IMR-90 (cell line): ENCODE measurements at regions not wholly inside any gene's neighbourhood (a gene's known extent, or its start where the extent isn't known, plus 50 kb on each side); places are given as distances from the start of the nearest gene placed in this dataset.

ENCODE experiments used
- ATAC-seq: fragments of 200-7000 bp; cut with Tn5 transposase; 2 replicates; pipeline ENCODE4 v1.9.1; 2020; ENCODE audit warnings: low read depth, mild to moderate bottlenecking, moderate library complexity
- BruUV-seq: library from RNA; stranded (reverse); fragments of 400-500 nt; replicated peaks from 2 replicates; lab custom pipeline; 2021; lab: Mats Ljungman, UMichigan
- CTCF ChIA-PET: fragments of 300-600 bp; formaldehyde crosslinking; extraction: SDS; loops from one replicate; lab custom pipeline; 2021; ENCODE audit warnings: antibody characterized with exemption; lab: Yijun Ruan, JAX
- POLR2A ChIA-PET: fragments of 300-600 bp; sonication (Branson Sonifier 250); formaldehyde crosslinking; loops from one replicate; lab custom pipeline; 2022; ENCODE audit warnings: antibody characterized with exemption; ENCODE audit not compliant: unreplicated experiment; lab: Charles Lee
- DNase-seq: peaks from one replicate; pipeline ENCODE4 v3.0.0; 2013
- H2AFZ ChIP-seq: replicated peaks from 2 replicates; pipeline ENCODE3; 2013; ENCODE audit warnings: low read length, mild to moderate bottlenecking; ENCODE audit not compliant: poor library complexity
- H2AK5ac ChIP-seq: 2 replicates; pipeline ENCODE4 v1.6.1; 2013; ENCODE audit warnings: low read depth, low read length, inconsistent platforms
- H2AK9ac ChIP-seq: replicated peaks from 2 replicates; pipeline ENCODE3; 2013; ENCODE audit warnings: mild to moderate bottlenecking, low read depth, low read length, moderate library complexity; ENCODE audit not compliant: poor library complexity
- H2BK120ac ChIP-seq: 2 replicates; pipeline ENCODE4 v1.6.1; 2013; ENCODE audit warnings: low read depth, low read length, inconsistent platforms
- H2BK15ac ChIP-seq: 3 replicates; pipeline ENCODE4 v1.6.1; 2013; ENCODE audit warnings: low read depth, low read length, inconsistent platforms
- H2BK20ac ChIP-seq: 2 replicates; pipeline ENCODE4 v1.6.1; 2013; ENCODE audit warnings: low read depth, mild to moderate bottlenecking, inconsistent platforms, low read length, moderate library complexity
- H2BK5ac ChIP-seq: 2 replicates; pipeline ENCODE4 v1.6.1; 2013; ENCODE audit warnings: mild to moderate bottlenecking, low read depth, low read length, inconsistent platforms; ENCODE audit not compliant: poor library complexity, severe bottlenecking
- H3K14ac ChIP-seq: replicated peaks from 2 replicates; pipeline ENCODE4 v1.6.1; 2013; ENCODE audit warnings: low read depth, low read length, inconsistent platforms
- H3K18ac ChIP-seq: 2 replicates; pipeline ENCODE4 v1.6.1; 2013; ENCODE audit warnings: low read depth, low read length, control low read depth
- H3K23ac ChIP-seq: 2 replicates; pipeline ENCODE4 v1.6.1; 2013; ENCODE audit warnings: low read depth, low read length, inconsistent platforms
- H3K27ac ChIP-seq: 2 replicates; pipeline ENCODE4 v1.5.1; 2013; ENCODE audit warnings: mild to moderate bottlenecking, control low read depth, low read length; ENCODE audit not compliant: insufficient read depth
- H3K27me3 ChIP-seq: 2 replicates; pipeline ENCODE4 v1.6.1; 2013; ENCODE audit warnings: low read length; ENCODE audit not compliant: control insufficient read depth, insufficient read depth
- H3K36me3 ChIP-seq: 2 replicates; pipeline ENCODE4 v1.6.1; 2013; ENCODE audit warnings: low read length, mixed read lengths; ENCODE audit not compliant: control insufficient read depth, insufficient read depth
- H3K4ac ChIP-seq: 2 replicates; pipeline ENCODE4 v1.6.1; 2013; ENCODE audit warnings: low read depth, low read length, inconsistent platforms
- H3K4me1 ChIP-seq: 2 replicates; pipeline ENCODE4 v1.6.1; 2013; ENCODE audit warnings: low read length, mixed read lengths; ENCODE audit not compliant: control insufficient read depth, insufficient read depth
- H3K4me2 ChIP-seq: 2 replicates; pipeline ENCODE4 v1.6.1; 2013; ENCODE audit warnings: low read depth, mild to moderate bottlenecking, control low read depth, low read length, moderate library complexity
- H3K4me3 ChIP-seq: 2 replicates; pipeline ENCODE4 v1.5.1; 2013; ENCODE audit warnings: low read depth, mild to moderate bottlenecking, control low read depth, low read length, moderate library complexity; ENCODE audit not compliant: insufficient read depth
- H3K56ac ChIP-seq: 2 replicates; pipeline ENCODE4 v1.6.1; 2013; ENCODE audit warnings: low read length, inconsistent platforms; ENCODE audit not compliant: insufficient read depth; ENCODE audit errors: extremely low read depth
- H3K79me1 ChIP-seq, 2 experiments: 2 replicates each; pipeline ENCODE4 v1.6.1; 2013; ENCODE audit warnings: low read length in 2 of 2, inconsistent platforms in 1 of 2, low read depth in 1 of 2
- H3K9ac ChIP-seq: 2 replicates; pipeline ENCODE4 v1.6.1; 2013; ENCODE audit warnings: low read depth, low read length, control low read depth
- H3K9me1 ChIP-seq: 2 replicates; pipeline ENCODE4 v1.6.1; 2013; ENCODE audit warnings: low read length, inconsistent platforms; ENCODE audit not compliant: insufficient read depth
- H3K9me3 ChIP-seq: 2 replicates; pipeline ENCODE4 v1.6.1; 2013; ENCODE audit warnings: low read length; ENCODE audit not compliant: control insufficient read depth, insufficient read depth
- H4K20me1 ChIP-seq: 2 replicates; pipeline ENCODE4 v1.6.1; 2013; ENCODE audit warnings: low read length, inconsistent platforms; ENCODE audit not compliant: insufficient read depth
- H4K5ac ChIP-seq: 2 replicates; pipeline ENCODE4 v1.6.1; 2013; ENCODE audit warnings: mild to moderate bottlenecking, low read depth, low read length, control low read depth
- H4K8ac ChIP-seq, 2 experiments: 2 replicates each; pipeline ENCODE4 v1.6.1; 2013; ENCODE audit warnings: low read depth in 2 of 2, low read length in 2 of 2, control low read depth in 1 of 2, inconsistent platforms in 1 of 2
- H4K91ac ChIP-seq: 2 replicates; pipeline ENCODE4 v1.6.1; 2013; ENCODE audit warnings: low read depth, low read length, inconsistent platforms; ENCODE audit not compliant: insufficient read depth
- BHLHE40 ChIP-seq: fragments of 150-350 bp; IDR thresholded peaks from 2 replicates; pipeline ENCODE4 v1.6.1; 2016; ENCODE audit warnings: mild to moderate bottlenecking, low read depth, low read length
- CEBPB ChIP-seq: IDR thresholded peaks from 2 replicates; pipeline ENCODE4 v1.6.1; 2012; ENCODE audit warnings: low read depth, low read length, improper control_type of control experiment
- CHD1 ChIP-seq: IDR thresholded peaks from 2 replicates; pipeline ENCODE4 v1.6.1; 2012; ENCODE audit warnings: low read depth, low read length, improper control_type of control experiment
- CTCF ChIP-seq: conservative IDR thresholded peaks from 2 replicates; pipeline ENCODE4 v1.5.1; 2012; ENCODE audit warnings: mild to moderate bottlenecking, low read depth, low read length, improper control_type of control experiment
- ELK1 ChIP-seq: fragments of 150-350 bp; IDR thresholded peaks from 2 replicates; pipeline ENCODE4 v1.6.1; 2016; ENCODE audit warnings: low read depth, mild to moderate bottlenecking, low read length, moderate library complexity, borderline replicate concordance
- FOS ChIP-seq: fragments of 150-350 bp; IDR thresholded peaks from 2 replicates; pipeline ENCODE4 v1.6.1; 2016; ENCODE audit warnings: low read depth, low read length
- MAFK ChIP-seq: IDR thresholded peaks from 2 replicates; pipeline ENCODE4 v1.6.1; 2012; ENCODE audit warnings: low read depth, low read length, improper control_type of control experiment
- MAZ ChIP-seq: IDR thresholded peaks from 2 replicates; pipeline ENCODE4 v1.6.1; 2012; ENCODE audit warnings: low read depth, mild to moderate bottlenecking, low read length, improper control_type of control experiment, moderate library complexity, borderline replicate concordance
- MXI1 ChIP-seq: IDR thresholded peaks from 2 replicates; pipeline ENCODE4 v1.6.1; 2012; ENCODE audit warnings: low read depth, mild to moderate bottlenecking, low read length, moderate library complexity, borderline replicate concordance
- NFE2L2 ChIP-seq: fragments of 150-350 bp; IDR thresholded peaks from 2 replicates; pipeline ENCODE4 v1.6.1; 2016; ENCODE audit warnings: low read depth, mild to moderate bottlenecking, low read length
- POLR2A ChIP-seq: IDR thresholded peaks from 2 replicates; pipeline ENCODE4 v1.6.1; 2012; ENCODE audit warnings: mild to moderate bottlenecking, low read depth, low read length
- RAD21 ChIP-seq: IDR thresholded peaks from 2 replicates; pipeline ENCODE4 v1.6.1; 2012; ENCODE audit warnings: low read length, improper control_type of control experiment
- RCOR1 ChIP-seq: IDR thresholded peaks from 2 replicates; pipeline ENCODE4 v1.6.1; 2012; ENCODE audit warnings: mild to moderate bottlenecking, low read length, improper control_type of control experiment; ENCODE audit not compliant: insufficient replicate concordance
- RFX5 ChIP-seq: IDR thresholded peaks from 2 replicates; pipeline ENCODE4 v1.8.0; 2012; ENCODE audit warnings: low read depth, mild to moderate bottlenecking, low read length, moderate library complexity
- SMC3 ChIP-seq: fragments of 150-350 bp; IDR thresholded peaks from 2 replicates; pipeline ENCODE4 v1.6.1; 2016; ENCODE audit warnings: low read depth, mild to moderate bottlenecking, antibody characterized with exemption, low read length, moderate library complexity
- USF2 ChIP-seq: fragments of 150-350 bp; IDR thresholded peaks from 2 replicates; pipeline ENCODE4 v1.6.1; 2017; ENCODE audit warnings: mild to moderate bottlenecking, antibody characterized with exemption, low read length, low read depth
- WGBS, 2 experiments: methylation state at CpG; one replicate each; pipeline versions ENCODE4 v1.1.5 to v1.1.7; 2013; ENCODE audit warnings: missing lambda C conversion rate in 2 of 2; ENCODE audit not compliant: insufficient read length in 1 of 2; ENCODE audit errors: extremely low coverage in 2 of 2; 5-methylcytosine and 5-hydroxymethylcytosine counted together
- dilution Hi-C: fragments of 300-500 bp; cut with HindIII; formaldehyde crosslinking; loops from one replicate; pipeline ENCODE4 v1.14.3; 2018; ENCODE audit warnings: low sequenced_read_pairs; ENCODE audit not compliant: unreplicated experiment
- in situ Hi-C: fragments of 300-500 bp; cut with MboI; formaldehyde crosslinking; loops from 3 replicates; pipeline ENCODE4 v1.14.3; 2019; ENCODE audit warnings: low sequenced_read_pairs, inconsistent platforms, mixed read lengths
- intact Hi-C: fragments of 100-400 bp; cut with micrococcal nuclease; formaldehyde crosslinking; loops from 2 replicates; pipeline ENCODE4 v1.10.0; 2022

- H2AFZ ChIP-seq, result no peak overlapping the region
- in situ Hi-C loops, result no loop called here
Observed at GRCh38 chr4:176885224-176885623, 92.5 kb upstream of the VEGFC start.

More at GRCh38 chr4:176885224-176885623, 92.5 kb upstream of the VEGFC start:
- Histone ChIP-seq H3K27me3 (no peaks in the 10 kb centered on the region), H4K91ac (peak overlapping the region; percentile 53; the same call in 1 of the 2 replicates), H3K9ac (no peak overlapping the region), H2BK15ac (peak overlapping the region; percentile 39; the same call in 1 of the 3 replicates), H3K9me3 (no peaks in the 10 kb centered on the region), H2BK5ac (peak overlapping the region; percentile 12), H3K56ac (no peak overlapping the region), H4K20me1 (no peaks in the 10 kb centered on the region), H3K27ac (no peak overlapping the region; the same call in 1 of the 2 replicates), H2AK5ac (peak overlapping the region; percentile 65), H2BK20ac (peak overlapping the region; percentile 90), H3K4me1 (peaks cover 9% of the 10 kb centered on the region), H3K4me2 (no peak overlapping the region), H3K18ac (peak overlapping the region; percentile 24; the same call in 1 of the 2 replicates), H4K5ac (no peak overlapping the region), H2BK120ac (peak overlapping the region; percentile 81), H2AK9ac (no peak overlapping the region), H3K79me1 (peaks cover 0 to 9% of the 10 kb centered on the region in 2 experiments; a peak in 1 of 4 replicates), H4K8ac (peak overlapping the region in 1 of 2 experiments; percentile 27; a peak in 2 of 4 replicates), H3K14ac (peak overlapping the region; percentile 91), H3K36me3 (no peaks in the 10 kb centered on the region), H3K4me3 (no peak overlapping the region), H3K4ac (peak overlapping the region; percentile 75; the same call in 1 of the 2 replicates), H3K23ac (peak overlapping the region; percentile 79), H3K9me1 (no peaks in the 10 kb centered on the region; the same call in 1 of the 2 replicates)
- no peak for ATAC-seq
- intact Hi-C loops (no loop called here), dilution Hi-C loops (no loop called here)
- no CpG with 5 or more reads among the region's 2 CpGs for WGBS, 2 experiments
- CTCF ChIA-PET, result no interaction called here
- BruUV-seq, result no TSS peak
- POLR2A ChIA-PET, result no interaction called here
- DNase-seq, result peak; percentile 18
- TF ChIP-seq MXI1, result no peak
- TF ChIP-seq CEBPB, result no peak
- TF ChIP-seq NFE2L2, result no peak
- TF ChIP-seq BHLHE40, result no peak
- TF ChIP-seq RCOR1, result no peak
- TF ChIP-seq RAD21, result no peak
- no peak for TF ChIP-seq SMC3
- TF ChIP-seq RFX5, result no peak
- TF ChIP-seq USF2, result no peak
- TF ChIP-seq POLR2A, result no peak
- no peak for TF ChIP-seq FOS
- TF ChIP-seq CTCF, result no peak
- TF ChIP-seq CHD1, result no peak
- no peak for TF ChIP-seq ELK1
- TF ChIP-seq MAFK, result no peak
- no peak for TF ChIP-seq MAZ
